ENCODE measurements at regions not wholly inside any gene's neighbourhood (a gene's known extent, or its start where the extent isn't known, plus 50 kb on each side); places are given as distances from the start of the nearest gene placed in this dataset.

DNA sequence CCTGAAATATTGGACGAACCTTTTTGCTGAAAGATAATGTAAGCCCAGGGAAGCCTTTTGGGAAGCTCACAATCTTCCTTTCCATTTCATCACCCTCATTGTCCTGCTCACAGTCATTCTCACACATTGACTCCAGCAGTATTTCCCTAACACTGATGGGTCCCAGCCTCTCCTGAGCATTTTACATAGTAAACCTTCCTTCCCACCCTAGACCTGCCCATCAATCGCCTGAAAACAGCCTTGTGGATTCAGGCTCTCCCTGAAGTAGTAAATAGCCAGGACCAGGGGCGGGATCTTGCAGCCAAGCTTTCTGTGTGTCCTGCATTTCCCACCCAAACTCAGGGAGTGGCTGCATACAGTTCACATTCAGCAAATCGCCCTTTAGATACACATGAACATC lies 149.9 kb downstream of the CYRIA start:
- TF ChIP-seq, protein P1, sequence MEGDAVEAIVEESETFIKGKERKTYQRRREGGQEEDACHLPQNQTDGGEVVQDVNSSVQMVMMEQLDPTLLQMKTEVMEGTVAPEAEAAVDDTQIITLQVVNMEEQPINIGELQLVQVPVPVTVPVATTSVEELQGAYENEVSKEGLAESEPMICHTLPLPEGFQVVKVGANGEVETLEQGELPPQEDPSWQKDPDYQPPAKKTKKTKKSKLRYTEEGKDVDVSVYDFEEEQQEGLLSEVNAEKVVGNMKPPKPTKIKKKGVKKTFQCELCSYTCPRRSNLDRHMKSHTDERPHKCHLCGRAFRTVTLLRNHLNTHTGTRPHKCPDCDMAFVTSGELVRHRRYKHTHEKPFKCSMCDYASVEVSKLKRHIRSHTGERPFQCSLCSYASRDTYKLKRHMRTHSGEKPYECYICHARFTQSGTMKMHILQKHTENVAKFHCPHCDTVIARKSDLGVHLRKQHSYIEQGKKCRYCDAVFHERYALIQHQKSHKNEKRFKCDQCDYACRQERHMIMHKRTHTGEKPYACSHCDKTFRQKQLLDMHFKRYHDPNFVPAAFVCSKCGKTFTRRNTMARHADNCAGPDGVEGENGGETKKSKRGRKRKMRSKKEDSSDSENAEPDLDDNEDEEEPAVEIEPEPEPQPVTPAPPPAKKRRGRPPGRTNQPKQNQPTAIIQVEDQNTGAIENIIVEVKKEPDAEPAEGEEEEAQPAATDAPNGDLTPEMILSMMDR (IDR thresholded peaks at IDR 0.05), result no peak
- TF ChIP-seq POLR2A (IDR thresholded peaks at IDR 0.05), result no peak

Measured in gastroesophageal sphincter (tissue), 3 donors.